Inflammatory macrophage treated with lipopolysaccharide for 1 hour (primary cell): ENCODE measurements at regions not wholly inside any gene's neighbourhood (a gene's known extent, or its start where the extent isn't known, plus 50 kb on each side); places are given as distances from the start of the nearest gene placed in this dataset.
A peak's percentile ranks its signal among the peaks of the same experiment; 100 is the strongest.
"Not testable (repeated sequence)": the region's sequence is repeated elsewhere in the genome, so short reads cannot be mapped to it uniquely, and the experiment has no call there.

Experiments
- DNase-seq, 2 donors: peaks; one replicate each; pipeline ENCODE4 v3.0.0-alpha.2; 2020 to 2022

DNA sequence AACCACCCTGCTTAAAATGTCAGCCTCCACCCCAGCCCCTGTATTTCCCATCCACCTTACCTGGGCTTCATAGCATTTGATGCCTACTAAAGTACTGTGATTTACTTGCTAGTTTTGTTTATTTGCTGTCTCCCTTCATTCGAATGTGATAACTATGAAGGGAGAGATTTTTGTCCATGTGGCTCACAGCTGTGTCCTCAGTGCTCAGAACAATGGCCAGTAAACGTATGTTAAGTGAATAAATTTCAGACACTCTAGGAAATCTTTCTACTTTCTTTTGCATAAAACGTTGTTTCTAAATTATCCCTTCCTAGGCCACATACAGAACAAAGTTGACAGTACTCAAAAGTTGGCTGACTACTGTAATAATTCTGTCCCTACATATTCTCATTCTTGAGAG, 114.7 kb upstream of the OTUD4 start:
- no peak for DNase-seq

DNA sequence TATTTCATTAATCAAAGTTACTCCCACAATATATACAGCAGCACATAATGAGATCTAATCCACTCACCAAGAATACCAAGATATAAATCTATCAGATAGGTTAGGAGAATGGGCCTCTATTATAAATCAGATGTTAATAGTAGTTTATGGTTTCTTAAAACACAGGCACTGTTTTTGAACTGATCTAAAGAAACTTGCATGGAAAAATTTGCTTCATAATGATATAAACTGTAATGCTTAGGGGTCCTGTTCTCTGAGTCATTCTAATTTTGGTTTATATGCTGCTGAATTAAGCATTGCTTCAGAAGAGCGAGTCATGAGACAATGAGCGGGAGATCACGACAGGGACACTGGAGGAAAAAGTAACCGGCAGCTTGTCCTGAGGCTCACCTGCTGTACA, 113.3 kb upstream of the OTUD4 start:
- no peak for DNase-seq

DNA sequence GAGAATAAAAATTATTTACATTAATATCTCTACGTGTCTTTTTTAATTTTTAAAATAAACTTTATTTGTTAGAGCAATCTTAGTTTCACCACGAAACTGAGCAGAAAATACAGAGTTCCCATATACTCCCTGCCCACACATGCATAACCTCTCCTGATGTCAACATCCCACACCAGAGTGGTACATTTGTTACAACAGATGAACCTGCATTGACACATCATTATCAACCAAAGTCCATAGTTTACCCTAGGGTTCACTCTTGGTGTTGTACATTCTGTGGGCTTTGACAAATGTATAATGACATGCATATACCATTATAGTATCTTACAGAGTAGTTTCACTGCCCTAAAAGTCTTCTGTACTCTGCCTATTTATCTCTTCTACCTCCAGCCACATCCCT, 110.6 kb upstream of the OTUD4 start:
- DNase-seq, result no peak

DNA sequence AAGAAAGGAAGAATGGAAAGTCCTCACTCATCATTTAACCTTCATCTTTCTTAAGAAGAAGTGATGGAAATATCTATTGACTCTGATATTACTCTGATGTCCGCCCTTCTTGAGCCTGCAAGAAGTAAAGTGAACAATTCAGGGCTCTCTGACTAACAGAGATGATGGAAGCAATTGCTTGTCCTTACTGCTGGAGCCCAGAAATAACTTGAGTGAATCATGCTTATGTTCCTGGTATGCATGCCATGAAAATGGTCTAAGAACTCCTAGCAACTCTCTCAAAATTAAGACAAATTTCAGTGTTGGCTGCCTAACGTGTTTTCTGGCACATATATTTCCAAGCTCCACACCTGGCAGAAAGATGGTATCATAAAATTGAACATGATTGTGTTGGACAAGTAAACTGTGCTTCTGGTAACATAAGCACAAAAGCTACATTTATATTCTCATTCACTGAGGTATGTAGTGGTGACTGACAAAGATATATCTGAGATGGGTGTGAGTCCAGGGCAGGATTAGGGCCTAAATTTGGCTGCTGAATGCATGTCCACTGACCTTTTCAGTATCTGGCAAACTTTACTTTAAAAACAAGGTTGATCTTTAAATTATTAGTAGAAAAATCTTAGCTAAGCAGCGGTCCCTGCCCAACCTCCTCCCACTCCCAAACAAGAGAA, 109.2 kb upstream of the OTUD4 start:
- no peak for DNase-seq

DNA sequence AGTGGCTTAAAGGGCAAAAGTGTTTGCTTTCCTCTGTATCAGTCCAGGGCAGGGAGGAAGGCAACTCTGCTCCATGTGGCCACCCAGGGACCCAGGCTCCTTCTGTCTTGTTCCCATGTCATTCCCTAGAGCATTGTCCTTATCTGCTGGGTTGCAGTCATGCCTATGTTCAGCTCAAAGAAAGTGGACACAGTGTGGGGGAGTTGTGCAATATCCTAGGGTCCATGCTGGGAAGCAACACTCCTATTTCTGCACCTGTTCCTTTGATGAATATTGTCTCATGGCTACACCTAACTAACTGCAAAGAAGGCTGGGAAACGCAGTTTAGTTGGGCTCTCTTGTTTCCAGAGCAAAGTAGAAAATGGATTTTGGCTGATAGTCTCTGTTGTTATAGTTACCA, 107.0 kb upstream of the OTUD4 start:
- DNase-seq, result no peak

DNA sequence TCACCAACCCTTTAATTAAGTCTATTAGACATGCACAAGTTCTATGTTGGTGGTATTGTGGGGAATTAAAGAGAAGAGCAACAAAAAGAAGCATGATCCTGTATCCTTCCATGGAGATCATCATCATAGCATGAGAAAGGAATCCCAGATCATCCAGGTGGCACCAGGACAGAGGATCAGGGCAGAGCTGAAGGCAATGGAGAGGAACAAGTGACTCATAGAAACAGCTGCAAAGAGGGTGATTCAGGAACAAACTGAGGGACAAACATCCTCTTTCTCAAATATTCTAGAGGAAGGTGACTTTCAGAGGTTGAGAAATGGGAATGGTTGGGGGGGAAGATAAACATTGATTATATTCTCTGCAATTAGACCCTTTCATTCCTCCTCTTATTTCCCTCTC, 105.5 kb upstream of the OTUD4 start:
- DNase-seq, result no peak

DNA sequence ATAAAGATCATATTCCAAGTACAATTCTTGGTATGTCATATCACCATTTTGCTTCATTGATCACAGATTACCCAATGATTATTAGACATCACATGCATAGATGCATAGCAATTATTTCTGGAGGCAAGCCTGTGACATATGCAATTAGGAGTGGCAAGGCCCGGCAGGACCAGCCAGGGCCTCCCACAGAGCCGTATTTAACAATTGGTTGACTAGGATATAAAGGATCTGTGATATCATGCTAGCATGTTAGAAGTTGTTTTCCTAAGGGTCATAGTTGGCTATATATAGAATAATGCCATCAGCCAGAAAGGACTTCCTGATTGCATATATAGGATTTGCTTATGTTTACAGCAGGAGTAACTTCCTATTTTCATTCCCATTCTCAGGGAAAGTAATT, 103.5 kb upstream of the OTUD4 start:
- no peak for DNase-seq

DNA sequence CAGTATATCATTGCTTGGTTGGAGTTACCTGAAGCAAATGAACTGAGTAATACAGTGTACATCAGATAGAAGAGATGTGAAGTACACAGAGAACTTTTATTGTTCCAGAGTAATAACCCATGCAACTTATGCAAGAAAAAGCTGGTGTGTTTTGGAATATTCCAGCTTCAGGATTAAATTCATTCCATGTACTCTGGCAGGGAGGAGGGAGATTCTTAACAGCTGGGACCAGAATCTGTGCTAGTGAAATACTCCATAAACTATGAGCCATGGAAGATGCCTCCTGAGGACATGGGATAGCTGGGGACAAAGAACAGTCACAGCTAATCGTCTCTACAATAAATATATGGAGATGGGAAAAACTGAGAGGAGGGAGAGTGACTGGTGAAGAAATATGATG, 101.6 kb upstream of the OTUD4 start:
- no peak for DNase-seq

DNA sequence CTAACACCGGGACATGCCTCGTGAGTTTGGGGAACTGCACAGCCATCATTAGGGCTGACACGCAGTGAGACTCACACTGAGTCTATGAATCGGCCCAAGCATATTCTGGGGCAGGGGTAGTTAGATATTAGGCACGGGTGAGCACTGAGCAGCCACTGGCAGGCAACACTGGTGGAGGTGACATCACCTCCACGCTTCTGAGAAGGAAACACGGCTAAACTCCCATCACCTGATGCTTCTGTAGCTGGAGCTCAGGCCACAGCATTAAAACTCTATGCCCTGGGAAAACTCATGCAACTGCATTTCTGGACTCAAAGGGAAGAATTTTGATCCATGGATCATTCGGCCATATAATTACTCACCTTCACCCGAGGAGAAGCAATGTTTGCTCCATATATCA, 100.8 kb upstream of the OTUD4 start:
- no peak for DNase-seq

DNA sequence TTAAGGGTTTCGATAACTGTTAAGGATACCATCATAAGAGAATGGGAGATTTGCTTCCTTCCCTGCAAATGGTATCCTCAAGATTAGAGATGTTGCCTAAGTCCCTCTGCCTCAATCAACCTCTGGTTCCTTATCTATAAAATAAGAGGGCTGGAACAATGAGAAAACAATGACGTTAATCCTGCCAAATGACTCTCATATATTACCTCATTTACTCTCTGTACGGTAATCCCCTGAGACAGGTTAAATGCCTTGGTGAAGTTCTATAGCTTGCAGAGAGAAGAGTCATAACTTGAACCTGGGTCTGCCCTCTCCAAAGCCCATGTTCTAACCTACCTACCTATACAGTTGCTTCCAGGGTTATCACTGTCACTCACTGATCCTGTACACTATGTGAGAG, 100.2 kb upstream of the OTUD4 start:
- DNase-seq, result no peak

DNA sequence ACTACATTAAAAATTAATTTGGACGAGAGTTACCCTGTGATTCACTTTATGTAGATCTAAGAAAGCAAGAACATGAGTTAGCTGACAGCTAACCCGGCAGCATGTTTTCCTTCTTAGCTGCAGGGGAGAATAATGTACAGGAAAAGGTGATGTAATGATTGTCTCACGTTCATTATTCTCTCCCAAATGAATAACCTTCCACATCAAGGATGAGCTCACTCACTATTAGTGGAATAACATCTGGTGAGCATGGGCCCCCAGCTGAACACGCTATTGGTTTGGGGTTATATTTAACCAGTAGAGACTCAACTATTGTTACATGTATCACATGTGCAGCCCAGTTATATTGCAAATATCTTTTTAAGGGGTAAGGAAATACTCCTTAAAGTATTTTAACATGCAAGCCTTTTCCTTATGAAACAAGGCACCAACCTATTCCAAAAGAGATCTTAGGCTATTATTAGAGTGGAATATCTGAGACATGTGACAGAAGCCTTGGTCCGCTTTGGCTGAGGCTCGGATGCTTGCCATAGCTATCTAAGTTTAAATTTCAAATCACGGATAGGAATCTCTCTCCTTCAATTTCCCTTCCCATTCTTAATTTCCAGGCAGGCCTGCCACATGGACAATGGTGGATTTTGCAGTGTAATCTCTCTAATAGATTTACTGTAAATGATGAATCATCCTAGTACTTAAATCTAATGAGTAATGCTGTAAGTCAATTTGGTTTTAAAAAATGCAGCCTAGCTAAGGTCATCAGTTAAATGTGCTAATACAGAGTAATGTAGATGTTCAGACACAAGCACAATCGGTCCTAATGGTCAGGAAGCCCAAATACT, 99.0 kb upstream of the OTUD4 start:
- no peak for DNase-seq

DNA sequence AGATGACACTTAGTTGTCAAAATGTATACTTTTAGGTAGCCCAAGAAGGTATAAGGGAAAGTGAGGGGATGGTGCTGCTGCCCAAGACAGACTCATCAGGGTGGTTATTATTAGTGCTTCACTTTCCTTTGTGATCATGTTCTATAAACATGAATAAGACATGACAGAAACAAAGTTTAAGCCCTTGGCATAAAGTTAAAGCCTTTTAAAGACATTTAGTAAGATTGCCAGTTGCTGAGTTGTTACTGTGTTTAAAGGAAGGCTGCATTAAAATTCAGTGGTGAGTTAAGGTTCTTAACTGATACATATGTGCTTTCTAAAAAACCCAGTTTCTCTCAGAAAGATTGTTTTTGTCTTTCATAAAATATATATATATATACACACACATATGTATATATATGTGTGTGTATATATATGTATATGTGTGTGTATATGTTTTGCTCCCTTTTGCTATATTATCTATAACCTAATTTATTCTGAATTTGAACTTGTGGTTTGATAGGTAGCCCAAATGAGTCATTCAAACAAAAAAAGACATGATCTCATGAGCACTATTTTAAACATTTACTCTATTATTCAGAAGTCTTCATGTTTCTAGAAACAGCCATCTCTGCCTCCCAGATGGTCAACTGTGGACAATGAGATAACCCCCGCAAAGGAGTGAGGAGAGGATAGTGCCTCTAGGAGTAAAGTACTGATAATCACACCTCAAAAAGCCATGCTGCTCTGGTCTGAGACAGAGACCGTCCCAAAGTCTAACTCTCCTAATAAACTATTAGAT, 98.1 kb upstream of the OTUD4 start:
- no peak for DNase-seq

DNA sequence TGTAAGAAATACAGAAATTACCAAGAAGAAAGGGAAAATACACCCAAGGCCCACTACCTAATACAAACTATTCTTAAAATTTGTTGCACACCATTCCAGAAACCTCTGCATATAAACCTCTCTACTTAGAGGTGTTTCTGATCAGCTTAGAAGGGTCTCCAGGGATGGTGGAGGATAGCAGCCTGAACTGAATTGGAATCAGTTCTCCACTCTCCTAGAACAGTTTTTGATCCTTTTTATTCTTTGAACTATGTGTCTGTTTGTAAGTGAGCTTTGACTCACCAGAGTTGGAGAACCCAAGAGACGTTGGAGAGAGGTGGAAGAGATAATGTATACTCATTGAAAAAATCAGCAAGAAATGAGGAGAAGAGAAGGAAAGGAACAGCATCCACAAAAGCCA, 96.6 kb upstream of the OTUD4 start:
- no peak for DNase-seq

DNA sequence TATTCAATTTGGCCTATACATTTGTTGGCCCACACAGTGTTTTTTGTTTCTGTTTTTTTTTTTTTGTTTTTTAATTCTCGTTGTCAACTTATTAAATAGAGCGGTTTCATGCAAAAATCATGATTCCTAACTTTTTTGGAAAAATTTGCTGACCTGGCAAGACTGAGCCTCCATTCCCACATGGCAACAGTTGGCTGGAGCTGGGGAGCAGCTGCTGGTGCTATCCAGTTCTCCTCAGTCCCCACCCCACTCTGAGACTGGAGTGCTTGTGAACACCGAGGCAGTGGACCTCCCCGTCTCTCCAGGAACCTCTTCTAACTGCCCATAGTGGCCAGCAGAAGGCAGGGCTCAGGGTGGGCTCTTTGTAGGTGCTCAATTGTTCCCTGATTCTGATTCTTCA, 95.7 kb upstream of the OTUD4 start:
- DNase-seq, result no peak

DNA sequence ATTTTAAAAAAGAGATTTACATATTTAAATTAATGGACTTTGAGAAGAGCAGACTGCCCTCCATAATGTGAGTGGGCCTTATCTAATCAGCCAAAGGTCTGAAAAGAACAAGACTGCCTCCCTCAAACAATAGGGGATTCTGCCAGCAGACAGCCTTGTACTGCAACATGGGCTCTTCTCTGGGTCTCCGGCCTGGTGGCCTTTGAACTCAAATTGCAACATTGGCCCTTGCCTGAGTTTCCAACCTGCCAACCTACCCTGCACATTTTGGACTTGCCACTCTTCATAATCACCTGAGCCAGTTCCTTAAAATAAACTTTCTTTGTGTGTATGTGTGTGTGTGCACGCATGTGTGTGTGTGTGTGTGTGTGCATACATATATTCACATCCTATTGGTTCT, 90.8 kb upstream of the OTUD4 start:
- no peak for DNase-seq

DNA sequence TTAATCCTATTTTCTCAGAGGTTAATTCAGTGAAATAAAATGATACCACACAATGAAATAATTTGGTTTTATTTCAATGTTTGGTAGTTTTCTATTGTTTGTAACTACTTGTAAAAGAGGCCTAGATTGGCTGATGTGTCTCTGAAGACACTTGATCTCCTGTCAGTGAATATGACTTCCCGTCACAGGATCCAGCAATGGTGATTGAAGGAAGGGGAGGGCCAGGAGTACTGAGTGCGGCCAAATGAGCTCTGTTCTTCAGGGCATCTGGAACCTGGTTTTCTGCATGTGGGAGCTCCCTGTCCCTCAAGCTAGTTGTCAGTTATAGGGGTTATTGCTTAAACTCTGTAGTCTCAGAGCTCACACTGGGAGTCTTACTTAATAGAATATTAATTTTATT, 86.5 kb upstream of the OTUD4 start:
- no peak for DNase-seq

DNA sequence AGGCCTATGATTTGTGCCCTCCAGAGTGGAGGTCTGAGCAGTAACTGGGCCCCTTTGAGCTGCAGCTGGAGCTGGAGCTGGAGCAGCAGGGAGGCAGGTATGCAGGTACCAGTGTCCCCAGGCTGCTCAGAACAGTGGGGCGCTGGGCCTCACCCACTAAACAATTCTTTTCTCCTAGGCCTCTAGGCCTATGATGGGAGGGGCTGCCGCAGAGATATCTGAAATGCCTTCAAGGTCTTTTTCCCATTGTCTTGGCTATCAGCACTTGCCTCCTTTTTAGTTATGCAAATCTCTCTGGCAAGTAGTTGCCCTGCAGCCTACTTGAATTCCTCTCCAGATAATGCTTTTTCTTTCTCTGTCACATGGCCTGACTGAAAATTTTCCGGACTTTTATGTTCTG, 79.7 kb upstream of the OTUD4 start:
- DNase-seq, result no peak

DNA sequence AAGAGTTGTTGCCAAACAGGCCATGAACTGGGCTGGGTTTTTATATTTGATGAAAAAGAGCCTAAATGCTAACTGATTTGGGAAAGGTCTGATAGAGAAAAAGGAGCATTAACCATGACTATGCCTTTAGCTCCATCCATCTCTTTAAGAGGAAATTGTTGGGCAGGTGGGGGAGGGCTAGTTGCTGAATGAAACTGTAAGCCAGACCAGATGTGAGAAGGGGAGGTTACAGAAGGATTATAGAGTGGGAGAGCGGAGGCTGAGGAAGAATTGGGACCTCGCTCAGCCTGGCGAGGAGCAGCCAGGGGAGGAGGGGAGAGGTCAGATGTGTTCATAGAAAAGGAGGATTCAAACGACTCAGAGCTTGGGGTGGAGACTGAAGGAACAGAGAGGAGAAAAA, 74.9 kb upstream of the OTUD4 start:
- not testable (repeated sequence) for DNase-seq

DNA sequence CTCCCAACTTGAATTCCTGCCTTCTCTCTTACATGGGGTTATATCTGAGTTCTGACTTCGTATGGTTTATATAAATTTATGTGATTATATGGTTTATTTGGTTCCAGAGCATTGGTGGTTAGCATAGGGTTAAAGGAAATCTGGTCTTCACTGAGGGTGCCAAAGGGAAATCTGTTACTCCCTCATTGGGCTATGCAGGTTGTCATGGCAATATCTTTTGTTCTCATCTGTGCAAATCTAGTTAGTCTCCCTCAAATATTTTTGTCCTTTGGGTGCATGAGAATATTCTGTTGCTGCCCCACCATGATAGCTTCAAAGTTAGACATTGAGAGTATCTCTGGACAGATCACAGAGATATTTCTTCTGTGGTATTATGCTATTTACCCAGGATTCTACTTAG, 71.8 kb upstream of the OTUD4 start:
- DNase-seq, result no peak

DNA sequence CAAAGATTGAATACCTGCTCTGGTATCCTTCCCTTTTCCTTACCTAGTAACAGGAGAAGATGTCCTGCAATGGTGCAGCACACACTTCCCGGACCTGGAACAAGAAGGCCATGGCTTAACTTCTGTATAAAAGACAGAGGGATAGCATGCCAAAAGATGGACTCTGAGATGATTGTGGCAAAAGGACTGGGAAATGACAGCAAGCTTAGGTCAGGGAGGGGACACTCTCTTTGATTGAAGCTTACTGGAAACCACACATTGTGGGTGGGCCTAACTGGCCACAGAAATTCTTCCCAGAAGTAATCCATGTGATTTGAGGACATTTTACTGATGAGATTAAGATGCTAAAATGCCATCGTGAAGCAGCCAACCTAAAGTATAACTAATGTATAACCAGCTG, 71.0 kb upstream of the OTUD4 start:
- DNase-seq, result no peak

DNA sequence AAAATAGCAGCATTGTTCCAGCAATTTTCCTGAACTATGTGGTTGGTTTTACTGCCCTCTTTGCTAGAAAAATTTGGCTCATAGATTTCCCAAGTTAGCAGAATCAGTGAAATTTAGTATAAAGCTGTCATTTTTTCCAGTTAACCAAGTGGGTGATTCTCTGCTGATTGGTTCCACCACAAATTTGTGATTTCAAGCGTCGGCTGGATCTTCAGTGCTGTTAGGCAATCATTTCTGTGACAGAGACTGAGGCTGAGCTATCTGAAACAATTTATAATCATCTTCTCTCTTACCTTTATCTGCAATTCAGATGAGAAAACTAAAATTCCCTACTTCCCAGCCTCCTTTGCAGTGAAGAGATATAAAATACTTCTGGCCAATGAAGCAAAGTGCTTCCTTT, 68.6 kb upstream of the OTUD4 start:
- DNase-seq, result no peak

DNA sequence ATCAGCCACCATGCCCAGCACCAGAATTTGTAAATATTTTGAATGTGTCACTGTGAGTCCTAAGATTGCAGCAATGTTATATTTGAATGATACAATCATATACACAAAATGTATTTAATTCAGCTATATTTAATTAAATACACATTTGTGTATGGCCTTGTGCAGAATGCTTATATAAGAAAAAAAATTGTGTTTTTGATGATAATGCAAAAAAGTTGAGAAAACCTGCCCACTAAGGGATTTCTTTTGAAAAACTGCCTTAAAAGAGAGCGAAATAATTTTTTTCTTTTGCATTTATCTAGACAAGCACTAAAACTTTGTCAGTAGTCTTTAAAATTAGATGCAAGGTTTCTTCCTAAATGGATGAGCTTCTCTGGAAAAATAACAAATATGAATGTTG, 68.1 kb upstream of the OTUD4 start:
- DNase-seq, result no peak

DNA sequence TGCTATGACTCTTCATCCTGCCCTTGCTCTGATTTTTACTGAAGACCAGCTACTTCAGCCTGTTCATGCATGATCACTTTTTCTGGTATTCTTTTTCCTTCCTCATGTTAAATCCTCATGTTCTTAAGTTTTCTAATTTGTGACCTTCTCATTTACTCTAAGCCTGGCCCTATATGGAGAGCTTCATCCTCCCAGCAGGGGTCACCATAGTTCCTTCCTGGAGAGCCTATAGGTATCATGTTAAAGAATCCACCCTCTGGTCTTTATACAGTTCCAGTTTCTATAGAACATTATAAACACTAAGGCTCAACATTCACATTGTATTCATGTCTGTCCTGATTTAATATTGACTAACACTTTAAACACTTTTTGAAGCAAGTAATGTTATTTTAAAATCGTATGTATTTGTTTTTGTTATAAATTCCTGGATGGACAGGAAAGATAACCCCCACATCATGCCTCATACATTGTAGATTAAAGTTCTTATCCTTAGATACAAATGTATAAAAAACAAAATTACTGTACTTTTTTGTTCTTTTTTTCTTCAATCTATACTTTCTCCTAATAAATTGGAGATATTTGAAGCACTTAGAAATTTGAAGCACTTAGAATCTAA, 53.8 kb upstream of the OTUD4 start:
- DNase-seq, result peak; percentile 49 to 76
